ENCODE measurements at regions not wholly inside any gene's neighbourhood (a gene's known extent, or its start where the extent isn't known, plus 50 kb on each side); places are given as distances from the start of the nearest gene placed in this dataset.

DNA sequence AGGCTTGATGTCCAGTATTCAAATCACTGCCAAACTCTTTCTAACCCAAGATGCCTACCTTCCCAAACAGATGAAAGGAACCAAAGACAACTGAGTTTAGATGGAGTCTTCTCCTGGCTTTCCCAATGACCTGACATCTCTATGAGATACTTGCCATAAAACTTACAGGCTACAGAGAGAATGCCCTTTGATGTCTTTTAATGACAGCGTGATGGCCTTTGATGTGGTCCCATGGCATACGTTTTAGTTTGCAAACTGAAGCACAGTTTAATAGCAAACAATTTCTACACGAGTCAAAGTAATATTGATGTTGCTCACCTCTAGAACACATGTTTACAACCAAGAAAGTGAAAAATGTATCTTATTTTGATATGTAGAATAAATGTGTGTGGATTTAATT lies 73.2 kb downstream of the ZIC4 start:
- no peak for TF ChIP-seq FOS (IDR thresholded peaks at IDR 0.05; ENCODE audit: borderline replicate concordance, extremely low read depth, insufficient read length)
- TF ChIP-seq, protein P1, sequence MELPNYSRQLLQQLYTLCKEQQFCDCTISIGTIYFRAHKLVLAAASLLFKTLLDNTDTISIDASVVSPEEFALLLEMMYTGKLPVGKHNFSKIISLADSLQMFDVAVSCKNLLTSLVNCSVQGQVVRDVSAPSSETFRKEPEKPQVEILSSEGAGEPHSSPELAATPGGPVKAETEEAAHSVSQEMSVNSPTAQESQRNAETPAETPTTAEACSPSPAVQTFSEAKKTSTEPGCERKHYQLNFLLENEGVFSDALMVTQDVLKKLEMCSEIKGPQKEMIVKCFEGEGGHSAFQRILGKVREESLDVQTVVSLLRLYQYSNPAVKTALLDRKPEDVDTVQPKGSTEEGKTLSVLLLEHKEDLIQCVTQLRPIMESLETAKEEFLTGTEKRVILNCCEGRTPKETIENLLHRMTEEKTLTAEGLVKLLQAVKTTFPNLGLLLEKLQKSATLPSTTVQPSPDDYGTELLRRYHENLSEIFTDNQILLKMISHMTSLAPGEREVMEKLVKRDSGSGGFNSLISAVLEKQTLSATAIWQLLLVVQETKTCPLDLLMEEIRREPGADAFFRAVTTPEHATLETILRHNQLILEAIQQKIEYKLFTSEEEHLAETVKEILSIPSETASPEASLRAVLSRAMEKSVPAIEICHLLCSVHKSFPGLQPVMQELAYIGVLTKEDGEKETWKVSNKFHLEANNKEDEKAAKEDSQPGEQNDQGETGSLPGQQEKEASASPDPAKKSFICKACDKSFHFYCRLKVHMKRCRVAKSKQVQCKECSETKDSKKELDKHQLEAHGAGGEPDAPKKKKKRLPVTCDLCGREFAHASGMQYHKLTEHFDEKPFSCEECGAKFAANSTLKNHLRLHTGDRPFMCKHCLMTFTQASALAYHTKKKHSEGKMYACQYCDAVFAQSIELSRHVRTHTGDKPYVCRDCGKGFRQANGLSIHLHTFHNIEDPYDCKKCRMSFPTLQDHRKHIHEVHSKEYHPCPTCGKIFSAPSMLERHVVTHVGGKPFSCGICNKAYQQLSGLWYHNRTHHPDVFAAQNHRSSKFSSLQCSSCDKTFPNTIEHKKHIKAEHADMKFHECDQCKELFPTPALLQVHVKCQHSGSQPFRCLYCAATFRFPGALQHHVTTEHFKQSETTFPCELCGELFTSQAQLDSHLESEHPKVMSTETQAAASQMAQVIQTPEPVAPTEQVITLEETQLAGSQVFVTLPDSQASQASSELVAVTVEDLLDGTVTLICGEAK (IDR thresholded peaks at IDR 0.05; ENCODE audit: borderline replicate concordance) = no peak
- TF ChIP-seq PAX5 (IDR thresholded peaks at IDR 0.05; ENCODE audit: borderline replicate concordance, low read depth, low read length) = no peak
- no peak for TF ChIP-seq HDAC2 (IDR thresholded peaks at IDR 0.05)
- TF ChIP-seq SIN3A (IDR thresholded peaks at IDR 0.05; ENCODE audit: low read depth, low read length) = no peak
- TF ChIP-seq MYC (IDR thresholded peaks at IDR 0.05; ENCODE audit: insufficient read depth, insufficient read length, insufficient replicate concordance, low read length, severe bottlenecking) = no peak
